ENCODE measurements at regions not wholly inside any gene's neighbourhood (a gene's known extent, or its start where the extent isn't known, plus 50 kb on each side); places are given as distances from the start of the nearest gene placed in this dataset.

DNA sequence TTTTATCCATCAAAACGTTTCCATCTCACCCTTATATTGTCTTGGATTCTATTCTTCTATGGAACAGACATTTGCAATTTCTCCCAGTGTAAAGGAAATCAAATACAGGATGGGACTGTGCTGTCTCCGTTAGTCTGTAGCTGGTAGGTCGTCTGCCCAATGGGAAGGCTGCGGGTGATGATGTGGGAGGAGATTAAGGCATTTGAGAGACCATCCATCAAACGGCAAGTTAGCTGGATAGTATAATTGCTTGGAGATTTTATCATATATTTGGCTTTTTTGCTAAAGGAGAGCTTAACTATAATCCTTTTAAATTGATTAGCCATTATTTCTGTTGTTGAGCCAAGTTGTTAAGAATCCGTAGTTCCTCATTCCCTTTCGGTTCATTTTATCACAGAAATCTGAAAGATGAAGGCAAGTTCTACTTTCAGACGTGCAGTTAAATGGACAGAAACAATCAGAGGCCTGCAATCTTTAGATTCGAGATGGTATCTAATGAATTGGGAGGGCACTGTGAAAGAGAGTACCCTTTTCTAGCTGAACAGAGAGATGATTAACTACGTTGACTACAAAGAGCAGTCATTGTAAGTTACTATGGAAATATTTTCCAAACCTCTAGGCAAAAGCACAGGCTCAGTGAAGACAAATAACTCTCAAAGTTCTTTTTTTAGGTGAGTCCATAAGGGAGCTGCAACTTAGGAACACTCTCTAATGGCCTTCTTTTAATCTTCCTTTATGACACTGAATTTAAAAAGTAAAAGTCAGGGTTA, 253.3 kb upstream of the KIAA1217 start:
- H3K27me3 ChIP-seq (ENCODE audit: control insufficient read depth in 2 of 2, insufficient read depth in 1 of 2, low read length in 1 of 2): no peaks in the 10 kb centered on the region
- no peaks in the 10 kb centered on the region for H3K4me1 ChIP-seq (ENCODE audit: control insufficient read depth in 2 of 2, insufficient read depth in 2 of 2, low read length in 2 of 2)
- H3K27ac ChIP-seq (ENCODE audit: low read depth in 1 of 2, low read length in 1 of 2): no peak overlapping the region
- H3K36me3 ChIP-seq (ENCODE audit: control insufficient read depth in 2 of 2, insufficient read depth in 2 of 2, low read length in 1 of 2): no peaks in the 10 kb centered on the region
- H3K9me3 ChIP-seq (ENCODE audit: control insufficient read depth in 2 of 2, insufficient read depth in 1 of 2, low read length in 1 of 2): no peaks in the 10 kb centered on the region
- WGBS: 83% methylated on average over 10 of the region's 10 CpGs
- DNase-seq (ENCODE audit: low read depth in 6 of 9, low spot score in 9 of 9): no peak
- H3K4me3 ChIP-seq (ENCODE audit: low read length in 2 of 2): no peak overlapping the region

DNA sequence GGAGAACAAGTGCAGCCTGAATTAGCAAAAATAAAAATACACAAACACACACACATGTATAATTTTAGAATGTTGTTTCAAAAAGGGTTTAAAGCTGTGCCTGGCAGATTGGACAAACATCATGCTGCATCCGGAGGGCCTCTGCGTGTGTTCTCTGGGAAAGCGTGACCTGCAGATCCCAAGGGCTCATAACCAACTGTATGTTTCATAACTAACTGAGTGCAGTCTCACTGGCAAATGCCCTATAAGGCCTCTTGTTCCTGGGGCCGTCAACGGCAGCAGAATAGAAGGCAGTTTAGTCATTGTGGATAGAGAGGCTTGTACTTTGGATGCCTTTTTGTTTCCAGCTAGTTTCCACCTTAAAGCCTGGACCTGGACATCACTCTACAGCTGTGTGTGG, 243.8 kb upstream of the KIAA1217 start:
- Histone ChIP-seq H3K4me3 (ENCODE audit: low read length in 2 of 2) (no peak overlapping the region), H3K27me3 (ENCODE audit: control insufficient read depth in 2 of 2, insufficient read depth in 1 of 2, low read length in 1 of 2) (no peaks in the 10 kb centered on the region), H3K9me3 (ENCODE audit: control insufficient read depth in 2 of 2, insufficient read depth in 1 of 2, low read length in 1 of 2) (no peaks in the 10 kb centered on the region), H3K4me1 (ENCODE audit: control insufficient read depth in 2 of 2, insufficient read depth in 2 of 2, low read length in 2 of 2) (no peaks in the 10 kb centered on the region), H3K27ac (ENCODE audit: low read depth in 1 of 2, low read length in 1 of 2) (no peak overlapping the region), H3K36me3 (ENCODE audit: control insufficient read depth in 2 of 2, insufficient read depth in 2 of 2, low read length in 1 of 2) (no peaks in the 10 kb centered on the region)
- no peak for DNase-seq (ENCODE audit: low read depth in 6 of 9, low spot score in 9 of 9)
- 95% methylated on average over 5 of the region's 5 CpGs for WGBS

DNA sequence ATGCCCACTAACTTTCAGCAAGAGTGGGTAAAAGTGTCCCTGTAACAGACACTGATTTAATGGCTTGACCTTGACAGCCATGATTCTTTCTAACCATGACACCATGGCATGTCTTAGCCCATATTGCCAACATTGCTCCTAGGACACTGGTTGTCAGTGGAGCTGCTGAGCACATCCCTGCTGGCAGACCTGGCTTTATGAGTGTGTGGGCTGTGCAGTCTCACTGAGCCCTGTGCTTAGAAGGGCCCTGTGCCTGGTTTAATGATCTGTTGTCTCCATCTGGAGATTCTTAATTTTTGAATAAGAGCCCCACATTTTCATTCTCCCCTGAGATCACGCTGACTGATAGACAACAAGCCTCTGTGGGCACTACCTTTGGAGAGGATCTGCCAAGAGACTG, 243.1 kb upstream of the KIAA1217 start:
- no peak overlapping the region for H3K4me3 ChIP-seq (ENCODE audit: low read length in 2 of 2)
- H3K4me1 ChIP-seq (ENCODE audit: control insufficient read depth in 2 of 2, insufficient read depth in 2 of 2, low read length in 2 of 2): no peaks in the 10 kb centered on the region
- H3K27me3 ChIP-seq (ENCODE audit: control insufficient read depth in 2 of 2, insufficient read depth in 1 of 2, low read length in 1 of 2): no peaks in the 10 kb centered on the region
- H3K27ac ChIP-seq (ENCODE audit: low read depth in 1 of 2, low read length in 1 of 2): no peak overlapping the region
- H3K9me3 ChIP-seq (ENCODE audit: control insufficient read depth in 2 of 2, insufficient read depth in 1 of 2, low read length in 1 of 2): no peaks in the 10 kb centered on the region
- no peak for DNase-seq (ENCODE audit: low read depth in 6 of 9, low spot score in 9 of 9)
- H3K36me3 ChIP-seq (ENCODE audit: control insufficient read depth in 2 of 2, insufficient read depth in 2 of 2, low read length in 1 of 2): no peaks in the 10 kb centered on the region
- 95% methylated on average over 1 of the region's 1 CpG for WGBS

DNA sequence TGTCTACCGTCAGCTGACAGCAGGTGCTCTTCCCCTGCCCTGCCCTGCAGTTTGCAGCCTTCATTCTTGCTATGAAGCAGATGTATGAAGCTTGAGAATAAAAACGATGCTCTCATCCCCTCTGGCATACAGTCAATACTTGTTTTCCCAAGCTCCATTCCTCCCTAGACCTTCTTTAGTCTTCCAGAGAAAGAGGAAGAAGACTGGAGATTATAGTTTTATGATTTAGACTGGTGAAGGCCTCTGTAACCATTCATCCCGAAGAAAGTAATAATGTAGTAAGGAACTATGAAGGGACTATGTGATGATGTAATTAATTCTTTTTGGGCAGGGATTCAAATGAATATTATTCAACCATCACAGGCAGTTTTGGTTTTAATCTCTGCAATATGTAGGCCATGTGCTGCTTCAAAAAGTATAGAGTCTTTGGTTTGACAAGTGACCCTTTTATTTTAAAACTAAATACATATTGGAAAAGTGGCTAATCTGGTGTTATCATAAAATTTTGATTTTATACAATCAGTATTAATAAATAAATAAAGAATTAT, 242.4 kb upstream of the KIAA1217 start:
- H3K9me3 ChIP-seq (ENCODE audit: control insufficient read depth in 2 of 2, insufficient read depth in 1 of 2, low read length in 1 of 2): no peaks in the 10 kb centered on the region
- no peak overlapping the region for H3K4me3 ChIP-seq (ENCODE audit: low read length in 2 of 2)
- H3K36me3 ChIP-seq (ENCODE audit: control insufficient read depth in 2 of 2, insufficient read depth in 2 of 2, low read length in 1 of 2): no peaks in the 10 kb centered on the region
- H3K4me1 ChIP-seq (ENCODE audit: control insufficient read depth in 2 of 2, insufficient read depth in 2 of 2, low read length in 2 of 2): no peaks in the 10 kb centered on the region
- no peak for DNase-seq (ENCODE audit: low read depth in 6 of 9, low spot score in 9 of 9)
- 92% methylated on average over 3 of the region's 3 CpGs for WGBS
- H3K27me3 ChIP-seq (ENCODE audit: control insufficient read depth in 2 of 2, insufficient read depth in 1 of 2, low read length in 1 of 2): no peaks in the 10 kb centered on the region
- H3K27ac ChIP-seq (ENCODE audit: low read depth in 1 of 2, low read length in 1 of 2): no peak overlapping the region

DNA sequence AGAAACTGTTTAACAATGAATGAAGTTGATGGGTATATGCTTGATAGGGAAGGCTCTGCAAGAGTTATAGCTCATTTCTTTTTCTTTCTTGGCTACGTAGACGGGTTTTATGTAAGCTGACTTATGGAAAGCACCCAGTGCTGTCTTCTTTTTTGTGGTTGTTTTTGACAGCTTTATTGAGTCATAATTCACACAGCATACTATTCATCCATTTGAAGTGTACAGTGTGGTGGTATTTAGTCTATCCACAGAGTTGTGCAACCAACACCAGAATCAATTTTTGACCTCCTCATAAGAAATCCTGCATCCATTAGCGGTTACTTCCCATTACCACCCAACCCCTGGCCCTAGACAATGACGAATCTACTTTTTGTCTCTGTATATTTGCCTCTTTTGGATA, 240.6 kb upstream of the KIAA1217 start:
- no peaks in the 10 kb centered on the region for H3K4me1 ChIP-seq (ENCODE audit: control insufficient read depth in 2 of 2, insufficient read depth in 2 of 2, low read length in 2 of 2)
- H3K4me3 ChIP-seq (ENCODE audit: low read length in 2 of 2): no peak overlapping the region
- H3K27ac ChIP-seq (ENCODE audit: low read depth in 1 of 2, low read length in 1 of 2): no peak overlapping the region
- 55% methylated on average over 4 of the region's 4 CpGs for WGBS
- H3K36me3 ChIP-seq (ENCODE audit: control insufficient read depth in 2 of 2, insufficient read depth in 2 of 2, low read length in 1 of 2): no peaks in the 10 kb centered on the region
- H3K9me3 ChIP-seq (ENCODE audit: control insufficient read depth in 2 of 2, insufficient read depth in 1 of 2, low read length in 1 of 2): no peaks in the 10 kb centered on the region
- DNase-seq (ENCODE audit: low read depth in 6 of 9, low spot score in 9 of 9): no peak
- no peaks in the 10 kb centered on the region for H3K27me3 ChIP-seq (ENCODE audit: control insufficient read depth in 2 of 2, insufficient read depth in 1 of 2, low read length in 1 of 2)

DNA sequence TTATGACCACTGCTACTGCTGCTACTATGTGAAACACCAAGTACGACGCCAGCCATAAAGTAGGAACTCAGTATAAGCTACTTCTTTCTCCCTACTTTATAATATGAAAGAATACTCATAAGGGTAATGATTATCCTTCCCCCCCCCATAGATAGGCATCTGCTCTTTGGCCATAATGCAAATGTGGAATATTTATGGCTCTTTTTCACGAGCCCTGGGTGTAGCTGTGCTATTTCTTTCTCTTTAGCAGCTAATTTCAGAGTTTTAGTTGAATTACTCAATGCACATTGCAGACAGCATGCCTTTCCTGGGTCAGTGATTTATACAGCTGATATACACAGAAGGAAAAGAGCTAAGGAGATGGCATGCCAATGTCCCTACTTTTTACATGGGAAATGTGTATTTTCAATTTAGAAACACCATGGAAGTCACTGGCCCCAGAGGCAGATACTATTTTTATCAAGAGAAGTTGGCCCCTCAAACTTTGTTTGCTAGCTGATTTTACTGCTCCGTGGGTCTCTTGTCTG, 234.1 kb upstream of the KIAA1217 start:
- H3K4me1 ChIP-seq (ENCODE audit: control insufficient read depth in 2 of 2, insufficient read depth in 2 of 2, low read length in 2 of 2): no peaks in the 10 kb centered on the region
- H3K4me3 ChIP-seq (ENCODE audit: low read length in 2 of 2): no peak overlapping the region
- H3K36me3 ChIP-seq (ENCODE audit: control insufficient read depth in 2 of 2, insufficient read depth in 2 of 2, low read length in 1 of 2): no peaks in the 10 kb centered on the region
- DNase-seq (ENCODE audit: low read depth in 6 of 9, low spot score in 9 of 9): no peak
- 81% methylated on average over 4 of the region's 4 CpGs for WGBS
- H3K27ac ChIP-seq (ENCODE audit: low read depth in 1 of 2, low read length in 1 of 2): no peak overlapping the region
- no peaks in the 10 kb centered on the region for H3K9me3 ChIP-seq (ENCODE audit: control insufficient read depth in 2 of 2, insufficient read depth in 1 of 2, low read length in 1 of 2)
- no peaks in the 10 kb centered on the region for H3K27me3 ChIP-seq (ENCODE audit: control insufficient read depth in 2 of 2, insufficient read depth in 1 of 2, low read length in 1 of 2)

DNA sequence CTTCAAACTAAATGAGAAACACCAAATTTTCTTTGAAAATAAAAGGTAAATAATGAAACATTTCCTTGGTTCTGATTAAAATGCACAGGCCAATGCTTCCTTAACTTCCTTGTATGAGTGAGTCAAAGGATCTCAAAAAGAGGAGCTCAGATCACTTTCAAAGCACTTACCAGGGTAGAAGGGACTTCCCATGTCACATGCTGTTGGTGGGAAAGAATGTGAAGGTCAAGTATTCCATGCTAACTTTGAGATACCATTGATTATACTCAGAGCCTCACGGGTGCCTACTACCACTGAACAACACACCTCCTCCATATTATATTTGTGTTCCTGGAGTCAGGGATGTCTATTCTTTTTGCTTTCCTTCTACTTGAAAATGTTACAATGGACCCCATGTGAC, 233.5 kb upstream of the KIAA1217 start:
- 90% methylated on average over 1 of the region's 1 CpG for WGBS
- no peak for DNase-seq (ENCODE audit: low read depth in 6 of 9, low spot score in 9 of 9)
- H3K4me1 ChIP-seq (ENCODE audit: control insufficient read depth in 2 of 2, insufficient read depth in 2 of 2, low read length in 2 of 2): peaks cover 0 to 3% of the 10 kb centered on the region in 2 donors
- no peak overlapping the region for H3K4me3 ChIP-seq (ENCODE audit: low read length in 2 of 2)
- no peaks in the 10 kb centered on the region for H3K27me3 ChIP-seq (ENCODE audit: control insufficient read depth in 2 of 2, insufficient read depth in 1 of 2, low read length in 1 of 2)
- no peak overlapping the region for H3K27ac ChIP-seq (ENCODE audit: low read depth in 1 of 2, low read length in 1 of 2)
- H3K36me3 ChIP-seq (ENCODE audit: control insufficient read depth in 2 of 2, insufficient read depth in 2 of 2, low read length in 1 of 2): no peaks in the 10 kb centered on the region
- no peaks in the 10 kb centered on the region for H3K9me3 ChIP-seq (ENCODE audit: control insufficient read depth in 2 of 2, insufficient read depth in 1 of 2, low read length in 1 of 2)

DNA sequence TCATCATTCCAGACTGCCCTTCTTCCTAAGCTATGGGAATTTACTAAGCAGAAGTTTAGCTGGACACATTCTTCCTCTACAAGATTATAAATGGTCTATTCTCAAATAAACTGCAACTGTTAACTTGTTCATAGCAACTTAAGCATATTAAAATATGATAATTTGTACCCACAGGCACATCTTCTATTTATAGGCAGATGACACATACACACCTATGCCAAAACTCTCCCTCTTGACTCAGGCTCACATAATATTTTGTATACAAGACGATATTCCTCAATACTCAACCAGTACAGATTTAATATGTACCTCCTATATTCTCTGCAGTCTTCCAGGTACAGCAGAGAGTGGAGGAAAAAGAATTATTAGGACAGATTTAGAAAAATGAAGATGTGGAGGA, 232.7 kb upstream of the KIAA1217 start:
- H3K4me3 ChIP-seq (ENCODE audit: low read length in 2 of 2): no peak overlapping the region
- no peaks in the 10 kb centered on the region for H3K36me3 ChIP-seq (ENCODE audit: control insufficient read depth in 2 of 2, insufficient read depth in 2 of 2, low read length in 1 of 2)
- 90% methylated on average over 1 of the region's 1 CpG for WGBS
- no peak overlapping the region for H3K27ac ChIP-seq (ENCODE audit: low read depth in 1 of 2, low read length in 1 of 2)
- no peaks in the 10 kb centered on the region for H3K27me3 ChIP-seq (ENCODE audit: control insufficient read depth in 2 of 2, insufficient read depth in 1 of 2, low read length in 1 of 2)
- H3K4me1 ChIP-seq (ENCODE audit: control insufficient read depth in 2 of 2, insufficient read depth in 2 of 2, low read length in 2 of 2): peaks cover 0 to 3% of the 10 kb centered on the region in 2 donors
- DNase-seq (ENCODE audit: low read depth in 6 of 9, low spot score in 9 of 9): no peak
- H3K9me3 ChIP-seq (ENCODE audit: control insufficient read depth in 2 of 2, insufficient read depth in 1 of 2, low read length in 1 of 2): no peaks in the 10 kb centered on the region

DNA sequence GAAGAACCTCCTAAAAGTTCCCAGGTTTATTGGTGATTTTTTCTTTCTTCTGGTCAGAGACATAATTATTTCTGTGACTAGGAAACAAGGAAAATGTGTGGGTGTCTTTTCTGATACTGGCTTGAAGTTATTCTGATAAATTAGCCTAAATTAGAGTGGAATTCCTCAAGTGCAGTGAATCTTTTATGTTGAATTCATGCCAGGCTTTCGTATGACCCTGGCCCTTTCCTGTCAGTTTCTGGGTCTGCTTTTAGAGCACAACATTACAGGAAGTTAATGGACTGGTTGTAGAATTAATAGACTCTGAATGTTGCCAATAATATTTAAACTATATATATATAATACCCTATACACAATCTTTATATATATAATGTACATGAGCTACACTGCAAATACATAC, 230.6 kb upstream of the KIAA1217 start:
- H3K27ac ChIP-seq (ENCODE audit: low read depth in 1 of 2, low read length in 1 of 2): no peak overlapping the region
- H3K27me3 ChIP-seq (ENCODE audit: control insufficient read depth in 2 of 2, insufficient read depth in 1 of 2, low read length in 1 of 2): no peaks in the 10 kb centered on the region
- peaks cover 0 to 3% of the 10 kb centered on the region in 2 donors for H3K4me1 ChIP-seq (ENCODE audit: control insufficient read depth in 2 of 2, insufficient read depth in 2 of 2, low read length in 2 of 2)
- WGBS: 57% methylated on average over 1 of the region's 1 CpG
- H3K9me3 ChIP-seq (ENCODE audit: control insufficient read depth in 2 of 2, insufficient read depth in 1 of 2, low read length in 1 of 2): no peaks in the 10 kb centered on the region
- H3K36me3 ChIP-seq (ENCODE audit: control insufficient read depth in 2 of 2, insufficient read depth in 2 of 2, low read length in 1 of 2): no peaks in the 10 kb centered on the region
- H3K4me3 ChIP-seq (ENCODE audit: low read length in 2 of 2): no peak overlapping the region
- DNase-seq (ENCODE audit: low read depth in 6 of 9, low spot score in 9 of 9): no peak

All from thymus (tissue), 11 donors.